ENCODE measurements at regions not wholly inside any gene's neighbourhood (a gene's known extent, or its start where the extent isn't known, plus 50 kb on each side); places are given as distances from the start of the nearest gene placed in this dataset.

- no peak for DNase-seq (ENCODE audit: extremely low read depth in 1 of 11, low read depth in 9 of 11, low spot score in 4 of 11)
Observed at GRCh38 chr7:115883629-115884028, 146.9 kb downstream of the TFEC start.

DNA sequence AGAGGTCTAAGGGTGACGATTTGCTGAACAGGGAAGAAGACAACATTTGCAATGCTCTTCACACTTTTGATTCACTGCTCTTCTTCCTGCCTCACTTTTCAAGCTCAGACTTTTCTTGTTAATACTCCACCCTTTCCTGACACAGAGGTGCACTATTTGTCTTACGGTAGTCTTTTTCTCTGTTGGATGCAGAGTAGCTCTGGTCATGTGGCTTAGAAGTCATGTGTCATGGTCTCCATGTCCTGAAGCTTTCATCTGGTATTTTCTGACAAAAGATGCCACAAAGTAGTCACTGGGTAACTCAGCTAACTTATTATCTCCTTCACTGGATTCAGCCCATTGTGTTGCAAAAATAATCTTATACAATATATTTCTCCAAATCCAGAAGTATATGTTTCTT is 149.1 kb downstream of the TFEC start:
- no peak for DNase-seq (ENCODE audit: extremely low read depth in 1 of 11, low read depth in 9 of 11, low spot score in 4 of 11)

DNA sequence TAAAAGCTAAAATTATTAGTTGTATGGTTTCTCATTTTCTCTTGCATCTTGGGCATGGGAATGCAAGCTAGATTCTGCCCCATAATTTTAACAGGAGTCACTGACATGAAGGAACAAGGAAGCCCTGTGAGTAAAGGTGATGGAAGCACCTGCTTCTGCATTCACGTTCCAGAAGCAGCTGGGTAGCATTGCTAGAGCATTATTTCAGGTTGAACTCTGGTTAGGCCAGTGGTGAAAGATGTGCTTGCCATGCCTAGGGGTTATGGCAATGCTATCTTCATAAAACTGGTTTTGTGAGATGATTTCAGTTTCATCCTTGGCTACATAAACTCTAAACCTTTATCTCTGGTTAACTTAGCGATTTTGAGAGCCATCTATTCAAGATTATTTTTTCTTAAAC is 151.4 kb downstream of the TFEC start:
- DNase-seq (ENCODE audit: extremely low read depth in 1 of 11, low read depth in 9 of 11, low spot score in 4 of 11), result no peak

DNA sequence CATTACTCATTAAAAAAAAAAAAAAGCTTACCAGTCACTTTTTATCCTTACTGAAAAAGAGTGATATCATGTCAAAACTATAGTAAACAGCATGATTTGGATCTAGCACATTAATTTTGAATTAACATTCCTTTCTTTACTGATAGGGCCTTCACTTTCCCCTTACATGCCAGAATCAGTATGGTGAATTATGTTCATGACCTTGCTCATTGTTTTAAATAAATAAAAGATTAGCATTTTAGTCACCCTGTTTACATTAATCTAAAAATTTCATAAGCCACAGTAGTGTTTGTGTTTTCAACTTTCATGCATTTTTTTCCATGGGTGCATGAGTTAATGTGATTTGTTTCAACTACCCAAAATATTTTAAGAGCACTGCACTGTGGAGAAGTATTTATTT is 160.8 kb downstream of the TFEC start:
- no peak for DNase-seq (ENCODE audit: extremely low read depth in 1 of 11, low read depth in 9 of 11, low spot score in 4 of 11)

DNA sequence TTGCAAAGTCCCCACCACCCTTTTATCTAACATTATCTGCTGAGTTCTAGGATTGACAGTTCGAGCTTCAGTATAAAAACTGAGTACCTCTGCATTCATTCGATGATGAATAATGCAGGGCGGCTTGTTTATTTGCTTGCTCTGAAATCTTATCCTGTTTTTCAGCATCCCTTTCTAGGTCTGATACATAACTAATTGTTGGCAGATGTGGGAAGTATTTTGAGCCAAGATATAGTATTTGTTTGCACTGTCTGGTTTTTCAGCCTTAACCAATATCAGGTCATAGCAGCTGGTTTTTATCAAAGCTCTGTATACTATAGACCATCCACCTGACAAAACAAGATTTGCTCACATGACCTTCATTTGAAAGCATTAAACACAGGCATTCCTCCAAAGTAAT is 161.4 kb downstream of the TFEC start:
- no peak for DNase-seq (ENCODE audit: extremely low read depth in 1 of 11, low read depth in 9 of 11, low spot score in 4 of 11)

DNA sequence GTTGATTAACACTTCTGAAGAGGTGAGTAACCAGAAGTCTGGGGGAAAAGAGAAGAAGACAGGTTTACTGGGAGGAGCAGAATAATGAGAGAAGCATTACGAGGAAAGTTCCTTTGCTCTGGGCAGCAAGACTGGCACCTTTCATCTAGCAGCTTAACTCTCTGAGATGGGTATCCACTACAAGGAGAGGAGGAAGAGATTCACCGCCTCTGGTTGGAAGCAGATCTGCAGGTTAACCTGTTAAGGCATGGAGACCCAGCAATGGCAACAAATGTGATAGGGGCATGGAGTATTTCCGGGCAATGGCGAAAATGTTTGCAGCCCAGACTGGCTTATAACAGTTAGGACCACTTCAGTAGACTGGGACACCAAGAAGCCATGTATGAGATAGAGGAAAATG is 162.2 kb downstream of the TFEC start:
- DNase-seq (ENCODE audit: extremely low read depth in 1 of 11, low read depth in 9 of 11, low spot score in 4 of 11), result no peak

- no peak for DNase-seq (ENCODE audit: extremely low read depth in 1 of 11, low read depth in 9 of 11, low spot score in 4 of 11)
Observed at GRCh38 chr7:115864082-115864481, 166.5 kb downstream of the TFEC start.

GRCh38 chr7:115851291-115851690 is 179.3 kb downstream of the TFEC start:
- peak in 2 of 11 donors; percentile 0 to 1 for DNase-seq (ENCODE audit: extremely low read depth in 1 of 11, low read depth in 9 of 11, low spot score in 4 of 11)

DNA sequence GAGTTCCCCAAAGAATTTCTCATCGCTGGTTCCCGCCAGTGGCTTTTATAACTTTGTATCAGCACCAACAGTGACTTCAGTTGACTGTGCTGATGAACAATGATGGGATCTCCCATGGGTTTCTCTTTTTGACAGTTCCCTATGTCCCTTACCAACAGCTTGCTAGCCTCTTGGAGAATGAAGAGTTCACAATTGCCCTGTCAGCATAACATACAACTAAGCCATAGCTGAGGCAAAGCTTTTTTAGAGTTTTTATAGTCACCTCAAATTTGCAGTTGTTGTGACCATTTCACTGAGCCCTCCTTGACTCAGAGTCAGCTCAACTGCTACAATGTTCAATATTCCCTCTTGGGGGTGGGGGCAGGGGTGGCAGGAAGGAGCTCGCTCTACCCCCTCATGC is 179.8 kb downstream of the TFEC start:
- DNase-seq (ENCODE audit: extremely low read depth in 1 of 11, low read depth in 9 of 11, low spot score in 4 of 11), result no peak

- no peak for DNase-seq (ENCODE audit: extremely low read depth in 1 of 11, low read depth in 9 of 11, low spot score in 4 of 11)
Observed at GRCh38 chr7:115844857-115845256, 185.7 kb downstream of the TFEC start.

- no peak for DNase-seq (ENCODE audit: extremely low read depth in 1 of 11, low read depth in 9 of 11, low spot score in 4 of 11)
Observed at GRCh38 chr7:115840702-115841101, 189.9 kb downstream of the TFEC start.

- DNase-seq (ENCODE audit: extremely low read depth in 1 of 11, low read depth in 9 of 11, low spot score in 4 of 11), result no peak
Observed at GRCh38 chr7:115838829-115839228, 191.7 kb downstream of the TFEC start.

- no peak for DNase-seq (ENCODE audit: extremely low read depth in 1 of 11, low read depth in 9 of 11, low spot score in 4 of 11)
Observed at GRCh38 chr7:115831371-115831770, 199.2 kb downstream of the TFEC start.

GRCh38 chr7:115827305-115828045 is 203.1 kb downstream of the TFEC start:
- no peak for DNase-seq (ENCODE audit: extremely low read depth in 1 of 11, low read depth in 9 of 11, low spot score in 4 of 11)

DNA sequence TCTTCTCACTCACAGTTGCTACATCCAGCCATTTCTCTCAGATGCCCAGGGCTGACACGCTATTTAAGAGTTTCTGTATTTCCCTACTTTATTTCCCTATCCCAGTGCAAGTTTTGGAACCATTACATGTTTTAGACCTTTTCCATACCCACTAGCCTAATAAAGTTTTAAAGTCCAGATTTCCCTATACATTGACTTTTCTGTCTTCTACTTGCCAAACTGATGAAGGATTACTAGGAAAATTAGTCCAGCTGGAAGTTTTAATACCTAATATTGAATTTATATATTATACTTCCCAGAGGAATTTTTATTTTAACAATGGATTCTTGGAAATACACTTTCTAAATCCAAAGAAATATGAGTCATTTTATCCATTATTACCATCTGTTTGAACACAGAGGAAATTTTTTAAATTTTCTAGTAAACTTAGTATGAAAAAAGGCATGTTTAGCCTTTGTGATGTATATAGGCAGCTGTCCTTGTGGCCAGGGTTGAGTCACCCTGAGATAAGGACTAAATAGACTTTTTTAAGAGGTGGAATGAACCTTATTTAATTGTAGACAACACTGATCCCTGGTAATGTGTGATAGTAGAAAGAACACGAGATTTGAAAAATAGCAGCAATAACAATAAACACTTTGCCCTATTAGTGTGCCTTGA is 205.0 kb downstream of the TFEC start:
- no peak for DNase-seq (ENCODE audit: extremely low read depth in 1 of 11, low read depth in 9 of 11, low spot score in 4 of 11)

DNA sequence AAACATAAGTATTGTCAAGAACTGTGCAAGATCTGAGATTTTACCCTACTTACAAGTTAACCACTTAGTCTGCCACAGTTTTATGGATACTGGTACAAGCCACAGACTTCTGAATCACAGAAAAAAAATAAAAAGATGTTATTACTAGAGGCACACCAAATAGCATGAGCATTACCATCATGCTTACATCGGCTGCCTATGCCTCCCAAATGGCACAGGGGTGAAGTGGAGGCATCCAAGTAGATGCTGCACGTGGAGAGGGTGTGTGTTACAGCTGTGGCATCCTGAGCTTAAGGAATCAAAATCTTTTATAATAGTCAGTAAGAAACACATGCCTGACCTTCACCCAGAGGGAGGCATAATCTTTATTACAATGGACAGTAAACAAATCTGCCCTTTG is 207.8 kb downstream of the TFEC start:
- DNase-seq (ENCODE audit: extremely low read depth in 1 of 11, low read depth in 9 of 11, low spot score in 4 of 11), result no peak

DNA sequence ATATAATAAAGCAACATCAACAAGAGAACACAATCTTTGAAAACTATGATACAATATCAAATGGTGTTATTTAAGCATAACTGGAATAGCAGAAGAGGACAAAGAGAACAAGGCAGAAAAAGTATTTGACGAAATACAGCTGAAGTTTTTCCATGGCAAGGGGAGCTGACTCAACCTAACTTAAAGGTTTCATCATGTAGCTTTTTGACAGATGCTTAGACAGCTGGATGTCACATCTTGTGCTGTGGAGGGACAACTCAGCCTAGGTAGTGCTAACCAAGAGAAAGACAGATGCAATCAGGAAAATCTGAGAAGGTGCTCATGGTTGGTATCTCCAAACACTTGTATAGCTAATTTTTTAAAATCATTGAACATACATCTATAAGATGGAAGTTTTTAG is 208.2 kb downstream of the TFEC start:
- no peak for DNase-seq (ENCODE audit: extremely low read depth in 1 of 11, low read depth in 9 of 11, low spot score in 4 of 11)

GRCh38 chr7:115816318-115816974 is 214.1 kb downstream of the TFEC start:
- DNase-seq (ENCODE audit: extremely low read depth in 1 of 11, low read depth in 9 of 11, low spot score in 4 of 11), result no peak

- no peak for DNase-seq (ENCODE audit: extremely low read depth in 1 of 11, low read depth in 9 of 11, low spot score in 4 of 11)
Observed at GRCh38 chr7:115812794-115813193, 217.8 kb downstream of the TFEC start.

DNA sequence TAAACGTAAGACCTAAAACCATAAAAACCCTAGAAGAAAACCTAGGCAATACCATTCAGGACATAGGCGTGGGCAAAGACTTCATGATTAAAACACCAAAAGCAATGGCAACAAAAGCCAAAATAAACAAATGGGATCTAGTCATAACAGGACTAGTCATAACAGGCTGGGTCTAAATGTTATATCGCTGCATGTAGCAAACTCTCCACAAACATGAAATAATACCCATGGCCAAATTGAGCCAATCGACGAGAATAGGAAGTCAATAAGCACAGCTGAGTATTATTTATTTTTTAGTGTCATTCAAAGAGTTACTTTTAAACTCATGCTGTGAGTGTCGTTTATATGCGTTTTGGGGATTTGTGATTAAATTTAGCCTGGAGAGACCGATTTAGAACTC is 225.1 kb downstream of the TFEC start:
- DNase-seq (ENCODE audit: extremely low read depth in 1 of 11, low read depth in 9 of 11, low spot score in 4 of 11), result no peak

DNA sequence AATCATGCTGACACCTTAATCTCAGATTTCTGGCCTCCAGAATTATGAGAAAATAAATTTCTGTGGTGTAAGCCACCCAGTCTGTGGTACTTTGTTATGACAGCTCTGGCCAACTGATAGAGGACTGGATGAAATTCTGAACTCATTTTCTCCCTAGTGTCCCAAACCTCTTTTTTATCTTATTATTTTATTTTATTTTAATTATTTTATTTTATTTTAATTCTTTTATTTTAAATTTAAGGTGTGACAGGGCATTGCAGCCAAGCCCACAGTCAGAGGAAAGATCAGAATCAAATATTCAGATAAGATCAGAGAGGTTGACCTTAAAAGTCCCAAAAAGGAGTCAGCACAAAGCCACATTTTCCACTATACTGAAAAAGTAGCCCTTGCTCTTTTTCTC is 228.1 kb downstream of the TFEC start:
- no peak for DNase-seq (ENCODE audit: extremely low read depth in 1 of 11, low read depth in 9 of 11, low spot score in 4 of 11)
